ENCODE measurements at regions not wholly inside any gene's neighbourhood (a gene's known extent, or its start where the extent isn't known, plus 50 kb on each side); places are given as distances from the start of the nearest gene placed in this dataset.

DNA sequence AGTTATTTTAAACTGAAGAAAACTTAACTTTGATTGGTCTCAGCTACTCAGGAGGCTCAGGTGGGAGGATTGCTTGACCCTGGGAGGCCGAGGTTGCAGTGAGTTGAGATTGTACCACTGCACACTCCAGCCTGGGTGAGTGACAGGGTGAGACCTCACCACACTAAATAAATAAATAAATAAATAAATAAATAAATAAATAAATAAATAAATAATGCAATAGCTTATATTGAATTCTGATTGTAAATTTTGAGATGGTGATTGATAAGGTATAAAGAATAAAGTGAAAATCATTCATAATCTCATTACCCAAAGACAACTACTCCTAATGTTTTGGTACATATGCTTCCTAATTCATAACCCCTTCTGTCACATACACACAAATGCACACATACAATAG lies 58.1 kb downstream of the TUBA3C start:
- TF ChIP-seq, protein P1, sequence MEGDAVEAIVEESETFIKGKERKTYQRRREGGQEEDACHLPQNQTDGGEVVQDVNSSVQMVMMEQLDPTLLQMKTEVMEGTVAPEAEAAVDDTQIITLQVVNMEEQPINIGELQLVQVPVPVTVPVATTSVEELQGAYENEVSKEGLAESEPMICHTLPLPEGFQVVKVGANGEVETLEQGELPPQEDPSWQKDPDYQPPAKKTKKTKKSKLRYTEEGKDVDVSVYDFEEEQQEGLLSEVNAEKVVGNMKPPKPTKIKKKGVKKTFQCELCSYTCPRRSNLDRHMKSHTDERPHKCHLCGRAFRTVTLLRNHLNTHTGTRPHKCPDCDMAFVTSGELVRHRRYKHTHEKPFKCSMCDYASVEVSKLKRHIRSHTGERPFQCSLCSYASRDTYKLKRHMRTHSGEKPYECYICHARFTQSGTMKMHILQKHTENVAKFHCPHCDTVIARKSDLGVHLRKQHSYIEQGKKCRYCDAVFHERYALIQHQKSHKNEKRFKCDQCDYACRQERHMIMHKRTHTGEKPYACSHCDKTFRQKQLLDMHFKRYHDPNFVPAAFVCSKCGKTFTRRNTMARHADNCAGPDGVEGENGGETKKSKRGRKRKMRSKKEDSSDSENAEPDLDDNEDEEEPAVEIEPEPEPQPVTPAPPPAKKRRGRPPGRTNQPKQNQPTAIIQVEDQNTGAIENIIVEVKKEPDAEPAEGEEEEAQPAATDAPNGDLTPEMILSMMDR (IDR thresholded peaks at IDR 0.05) = no peak
- TF ChIP-seq EP300 (IDR thresholded peaks at IDR 0.05) = no peak

All from tibial nerve (tissue), 4 donors.